ENCODE measurements at regions not wholly inside any gene's neighbourhood (a gene's known extent, or its start where the extent isn't known, plus 50 kb on each side); places are given as distances from the start of the nearest gene placed in this dataset.

DNA sequence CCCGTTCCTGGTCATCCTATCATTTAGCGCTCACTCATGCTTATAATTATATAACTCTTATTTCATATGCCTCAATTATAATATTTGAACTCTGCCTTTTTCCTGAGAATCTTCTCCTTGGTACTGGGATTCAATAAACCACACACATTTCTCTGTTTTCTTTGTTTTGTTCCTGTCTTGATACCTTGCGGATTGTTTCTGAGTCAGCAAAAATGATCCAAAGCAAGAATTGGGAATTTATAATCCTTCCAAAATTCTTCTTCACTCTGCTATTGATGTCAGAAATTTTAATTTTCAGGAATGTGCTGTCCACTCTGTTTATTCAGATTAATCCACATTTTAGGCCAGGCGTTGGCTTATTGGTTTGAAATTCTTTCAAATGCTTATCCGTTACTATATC, 886.0 kb downstream of the SUCLG1 start:
- TF ChIP-seq, protein P1, sequence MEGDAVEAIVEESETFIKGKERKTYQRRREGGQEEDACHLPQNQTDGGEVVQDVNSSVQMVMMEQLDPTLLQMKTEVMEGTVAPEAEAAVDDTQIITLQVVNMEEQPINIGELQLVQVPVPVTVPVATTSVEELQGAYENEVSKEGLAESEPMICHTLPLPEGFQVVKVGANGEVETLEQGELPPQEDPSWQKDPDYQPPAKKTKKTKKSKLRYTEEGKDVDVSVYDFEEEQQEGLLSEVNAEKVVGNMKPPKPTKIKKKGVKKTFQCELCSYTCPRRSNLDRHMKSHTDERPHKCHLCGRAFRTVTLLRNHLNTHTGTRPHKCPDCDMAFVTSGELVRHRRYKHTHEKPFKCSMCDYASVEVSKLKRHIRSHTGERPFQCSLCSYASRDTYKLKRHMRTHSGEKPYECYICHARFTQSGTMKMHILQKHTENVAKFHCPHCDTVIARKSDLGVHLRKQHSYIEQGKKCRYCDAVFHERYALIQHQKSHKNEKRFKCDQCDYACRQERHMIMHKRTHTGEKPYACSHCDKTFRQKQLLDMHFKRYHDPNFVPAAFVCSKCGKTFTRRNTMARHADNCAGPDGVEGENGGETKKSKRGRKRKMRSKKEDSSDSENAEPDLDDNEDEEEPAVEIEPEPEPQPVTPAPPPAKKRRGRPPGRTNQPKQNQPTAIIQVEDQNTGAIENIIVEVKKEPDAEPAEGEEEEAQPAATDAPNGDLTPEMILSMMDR (optimal IDR thresholded peaks at IDR 0.05 in 1 of 3, IDR thresholded peaks at IDR 0.05 in 1 of 3, conservative IDR thresholded peaks at IDR 0.05 in 1 of 3; ENCODE audit: extremely low read depth in 1 of 3, insufficient read depth in 2 of 3, low read length in 3 of 3), result no peak
- no peak for TF ChIP-seq EZH2 (IDR thresholded peaks at IDR 0.05; ENCODE audit: low read length)
